ENCODE measurements at regions not wholly inside any gene's neighbourhood (a gene's known extent, or its start where the extent isn't known, plus 50 kb on each side); places are given as distances from the start of the nearest gene placed in this dataset.
"Not testable (repeated sequence)": the region's sequence is repeated elsewhere in the genome, so short reads cannot be mapped to it uniquely, and the experiment has no call there.

DNA sequence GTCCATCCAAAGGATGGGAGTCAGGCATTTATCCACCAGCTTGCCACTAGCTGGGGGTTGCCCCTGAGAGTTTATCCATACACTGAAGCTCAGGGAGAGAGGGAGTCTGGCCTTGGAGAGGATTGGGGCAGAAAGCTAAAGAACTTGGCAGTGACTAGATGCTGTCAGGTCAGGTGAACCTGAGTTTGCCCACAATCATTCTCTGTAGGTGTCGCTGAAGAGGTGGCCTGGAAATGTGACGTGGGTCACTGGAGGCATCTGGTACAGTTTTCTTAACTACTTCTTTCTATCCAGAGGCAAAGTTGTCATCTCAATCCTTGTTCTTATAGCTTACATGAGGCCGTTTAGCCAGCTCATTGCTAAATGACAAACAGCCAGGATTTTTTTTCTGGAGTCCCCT, 298.0 kb upstream of the CTNNB1 start:
- no peak for DNase-seq (ENCODE audit: low read depth)

- no peak for DNase-seq (ENCODE audit: low read depth)
These were observed 297.5 kb upstream of the CTNNB1 start for GRCh38 chr3:40901796-40902195.

- not testable (repeated sequence) for DNase-seq (ENCODE audit: low read depth)
These were observed 291.3 kb upstream of the CTNNB1 start for GRCh38 chr3:40907907-40908465.

DNA sequence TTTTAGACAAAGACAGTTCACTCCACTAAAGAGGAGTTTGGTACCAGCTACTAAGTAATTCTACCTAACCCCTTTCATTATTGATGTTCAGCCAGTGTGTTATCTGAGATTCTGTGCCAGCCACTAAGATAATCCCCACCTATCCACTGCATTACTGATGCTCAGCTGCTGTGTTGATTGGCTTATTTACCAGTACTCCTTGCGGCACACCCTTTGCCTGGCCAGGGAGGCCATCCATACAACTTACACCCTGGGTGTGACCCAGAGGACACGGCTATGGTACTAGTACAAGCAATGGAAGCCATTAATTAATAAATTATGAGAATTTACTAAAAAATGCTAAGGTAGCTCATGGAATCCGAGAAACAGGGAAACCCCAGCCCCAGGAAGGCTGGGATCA, 290.7 kb upstream of the CTNNB1 start:
- DNase-seq (ENCODE audit: low read depth): no peak

DNA sequence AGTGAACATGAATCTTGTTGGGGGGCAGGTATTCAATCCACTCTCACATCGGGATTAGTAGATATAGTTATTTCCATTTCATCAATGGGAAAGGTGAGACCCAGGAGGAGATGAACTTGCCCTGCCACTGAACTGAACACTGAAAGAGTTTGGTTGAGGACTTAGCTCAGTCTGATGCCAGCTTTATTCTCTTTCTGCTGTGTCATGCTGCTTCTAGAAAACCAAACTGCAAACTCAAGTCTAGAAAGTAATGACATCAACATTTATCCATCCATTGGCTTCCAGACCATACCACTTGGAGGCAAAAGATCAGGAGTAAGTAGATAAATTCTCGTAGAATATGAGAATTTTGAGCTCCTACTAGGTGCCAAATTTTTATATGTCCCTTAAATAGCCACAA, 288.0 kb upstream of the CTNNB1 start:
- DNase-seq (ENCODE audit: low read depth): no peak

GRCh38 chr3:40911928-40912327, 287.4 kb upstream of the CTNNB1 start:
- DNase-seq (ENCODE audit: low read depth): no peak

DNA sequence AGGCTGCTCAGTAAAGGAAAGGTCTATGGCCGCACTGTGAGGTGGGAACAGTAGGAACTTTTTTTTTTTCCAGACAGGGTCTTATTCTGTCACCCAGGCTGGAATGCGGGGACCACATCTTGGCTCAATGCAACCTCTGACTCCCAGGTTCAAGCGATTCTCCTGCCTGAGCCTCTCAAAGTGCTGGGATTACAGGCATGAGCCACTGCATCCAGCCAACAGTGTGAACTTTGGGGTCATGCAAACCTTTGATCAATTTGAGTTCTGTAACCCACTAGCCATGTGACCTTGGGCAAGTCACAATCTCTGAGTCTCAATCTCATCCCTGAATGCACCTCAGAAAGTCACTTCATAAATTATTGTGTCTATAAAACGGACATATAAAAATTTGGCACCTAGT, 286.8 kb upstream of the CTNNB1 start:
- DNase-seq (ENCODE audit: low read depth): no peak

DNA sequence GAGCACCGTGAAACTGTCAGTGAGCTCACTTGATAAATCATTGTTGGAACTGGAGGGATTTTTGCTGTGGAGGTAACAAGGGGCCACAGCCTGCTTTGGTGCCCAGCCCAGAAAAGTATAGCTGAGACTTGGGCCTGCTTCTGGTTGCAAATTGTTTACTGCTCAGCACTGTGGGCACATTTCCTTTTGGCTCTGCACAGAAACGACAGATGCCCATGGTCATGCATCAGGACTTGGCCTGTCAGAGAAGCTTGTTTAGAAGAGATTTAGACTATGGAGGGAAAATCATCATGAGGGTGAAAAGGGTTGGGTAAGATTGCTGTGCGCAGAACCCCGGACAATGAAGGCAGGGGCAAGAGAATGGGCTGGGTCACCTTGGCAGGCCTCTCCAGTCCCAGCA, 286.1 kb upstream of the CTNNB1 start:
- no peak for DNase-seq (ENCODE audit: low read depth)

- DNase-seq (ENCODE audit: low read depth): no peak
These were observed 285.7 kb upstream of the CTNNB1 start for GRCh38 chr3:40913641-40914040.

DNA sequence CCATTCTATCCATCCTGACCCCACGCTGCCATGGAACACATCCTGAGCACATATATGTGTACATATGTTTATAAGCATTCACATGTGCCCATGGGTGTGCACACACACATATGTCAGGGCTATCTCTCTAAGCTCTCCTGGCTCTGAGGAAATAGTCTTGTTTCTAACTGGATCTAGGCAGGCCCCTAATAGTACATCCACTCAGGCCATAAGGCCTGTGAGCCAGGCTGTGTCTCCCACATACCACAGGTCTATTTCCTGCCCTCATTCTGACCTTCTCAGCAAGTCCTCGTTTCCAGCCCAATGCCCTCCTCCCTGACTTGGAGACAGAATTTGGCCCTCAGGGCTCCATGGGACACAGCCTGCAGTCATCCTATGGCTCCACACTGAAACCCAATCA, 284.8 kb upstream of the CTNNB1 start:
- no peak for DNase-seq (ENCODE audit: low read depth)

GRCh38 chr3:40915346-40915865, 283.9 kb upstream of the CTNNB1 start:
- peak; percentile 53 for DNase-seq (ENCODE audit: low read depth)

DNA sequence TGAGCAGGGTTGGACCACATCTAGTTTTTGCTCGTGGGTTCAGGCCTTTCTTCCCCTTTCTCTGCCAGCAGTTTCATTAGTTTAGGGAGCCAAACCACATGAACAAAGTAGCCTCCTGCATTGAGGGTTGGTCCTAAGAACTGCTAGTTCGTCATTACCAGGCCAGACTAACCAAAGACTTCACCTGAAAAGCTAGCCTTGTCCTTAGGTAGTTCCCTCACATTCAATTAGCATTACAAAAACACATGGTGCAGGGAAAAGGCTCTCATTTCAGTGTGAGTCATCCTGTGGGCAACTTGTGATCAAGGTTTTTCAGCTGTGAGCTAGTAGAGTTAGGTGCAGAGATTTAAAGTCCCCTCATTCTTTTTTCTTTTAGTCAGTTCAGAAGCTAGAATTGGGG, 279.3 kb upstream of the CTNNB1 start:
- peak; percentile 68 for DNase-seq (ENCODE audit: low read depth)

DNA sequence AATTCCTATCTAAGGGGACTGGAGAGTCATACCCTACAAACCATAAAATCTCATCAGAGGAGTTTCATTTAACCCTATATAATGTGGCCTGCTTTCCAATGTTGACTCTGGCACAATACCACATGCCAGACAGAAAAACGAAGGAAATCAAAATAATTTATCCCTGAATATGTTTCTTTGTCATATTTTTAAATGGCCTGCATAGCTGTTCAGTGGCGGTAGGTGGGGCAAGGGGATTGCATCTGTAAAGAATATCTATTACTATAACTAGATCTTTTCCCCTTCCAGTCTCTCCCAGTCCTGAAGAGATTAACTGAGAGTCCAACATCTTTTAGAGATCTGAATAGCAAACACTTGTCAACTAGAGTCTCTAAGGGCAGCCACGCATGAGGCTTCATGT, 278.1 kb upstream of the CTNNB1 start:
- DNase-seq (ENCODE audit: low read depth): no peak

GRCh38 chr3:40923143-40923542, 276.2 kb upstream of the CTNNB1 start:
- no peak for DNase-seq (ENCODE audit: low read depth)

DNA sequence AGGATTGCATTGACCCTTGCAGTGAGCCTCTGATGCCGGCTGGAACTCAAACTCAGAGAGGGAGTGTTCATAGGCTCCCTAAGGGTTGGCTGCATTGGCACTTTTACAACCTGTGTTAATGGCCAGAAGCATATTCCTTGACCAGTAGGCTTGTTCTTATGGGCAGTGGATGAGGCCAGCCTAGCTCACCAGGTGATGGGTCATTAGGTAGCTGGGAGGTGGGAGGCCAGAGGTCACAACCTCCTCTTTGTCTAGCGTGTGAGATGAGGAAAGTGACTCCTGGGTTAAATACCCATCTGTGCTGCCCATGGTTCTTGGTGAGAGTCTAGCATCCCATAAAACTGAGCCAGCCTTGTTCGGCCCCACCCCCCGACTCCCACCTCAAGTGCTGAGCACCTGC, 275.7 kb upstream of the CTNNB1 start:
- DNase-seq (ENCODE audit: low read depth): no peak

DNA sequence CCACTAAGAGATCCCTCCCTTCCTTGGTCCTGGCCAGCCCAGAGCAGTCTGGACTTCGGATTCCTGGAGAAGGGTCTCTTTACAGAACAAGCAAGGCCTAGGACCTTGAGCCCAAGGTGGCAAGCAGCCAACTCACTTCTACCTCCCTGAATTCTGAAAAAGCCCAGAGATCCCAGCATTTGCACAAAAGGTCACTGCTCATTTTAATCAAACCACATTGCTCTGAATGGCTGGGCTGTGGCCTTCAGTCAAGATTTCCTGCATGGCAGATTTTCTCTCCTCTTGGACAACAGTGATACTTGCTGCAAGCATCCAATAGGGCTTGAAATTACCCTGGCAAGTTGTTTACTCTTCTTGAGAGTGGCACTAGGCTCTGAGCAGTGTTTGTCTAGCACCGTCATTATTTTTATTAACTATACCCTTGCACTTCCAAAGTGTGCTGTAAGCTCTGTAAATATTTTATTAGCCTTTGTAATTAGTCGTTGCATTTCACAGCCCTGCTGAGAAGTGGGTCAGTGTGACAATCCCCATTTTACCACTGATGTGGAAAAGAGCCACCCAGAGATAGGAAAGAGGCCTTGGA, 274.7 kb upstream of the CTNNB1 start:
- no peak for DNase-seq (ENCODE audit: low read depth)

GRCh38 chr3:40925231-40925630, 274.1 kb upstream of the CTNNB1 start:
- DNase-seq (ENCODE audit: low read depth): no peak

- peak; percentile 18 for DNase-seq (ENCODE audit: low read depth)
These were observed 269.2 kb upstream of the CTNNB1 start for GRCh38 chr3:40930131-40930538.

DNA sequence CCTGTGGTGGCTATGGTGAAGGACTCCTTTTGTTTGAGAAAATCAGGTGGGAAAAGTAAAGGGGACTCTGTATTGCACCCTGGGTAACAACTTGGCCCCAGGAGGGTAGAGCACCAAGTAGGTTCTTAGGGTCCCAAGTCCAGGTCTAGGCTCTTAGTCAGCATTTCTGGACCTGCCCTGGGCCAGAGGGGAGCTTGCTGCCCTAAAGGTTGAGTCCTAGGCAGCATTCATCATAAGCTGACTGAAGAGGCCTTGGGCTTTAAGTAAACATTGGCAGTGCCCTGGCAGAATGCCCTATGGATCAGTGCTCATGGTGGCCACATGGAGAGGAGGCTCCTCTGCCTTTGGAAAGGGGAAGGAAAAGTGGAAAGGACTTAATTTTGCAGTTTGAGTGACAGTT, 268.5 kb upstream of the CTNNB1 start:
- DNase-seq (ENCODE audit: low read depth): peak; percentile 36

- DNase-seq (ENCODE audit: low read depth): no peak
These were observed 260.7 kb upstream of the CTNNB1 start for GRCh38 chr3:40938591-40938990.

GRCh38 chr3:40939030-40939740, 260.1 kb upstream of the CTNNB1 start:
- peak; percentile 59 for DNase-seq (ENCODE audit: low read depth)

DNA sequence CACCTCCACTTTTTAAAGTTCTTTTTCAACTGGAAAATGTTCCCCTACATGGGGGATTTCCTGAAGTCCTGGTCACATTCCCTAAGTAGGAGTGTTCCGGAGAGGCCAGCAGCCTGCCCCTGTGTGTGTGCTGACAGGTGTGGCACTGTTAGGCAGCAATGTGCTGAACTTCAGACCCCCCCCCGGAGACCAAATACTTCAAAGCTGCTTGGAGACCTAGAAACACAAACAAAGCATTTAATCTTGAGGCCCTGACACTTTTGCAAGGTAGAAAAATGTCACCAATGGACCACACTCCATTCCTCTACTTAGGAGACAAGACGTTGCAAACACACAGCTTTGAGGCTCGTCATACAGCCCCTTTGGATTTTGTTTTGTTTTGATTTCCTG, 259.6 kb upstream of the CTNNB1 start:
- no peak for DNase-seq (ENCODE audit: low read depth)

- DNase-seq (ENCODE audit: low read depth): no peak
These were observed 258.7 kb upstream of the CTNNB1 start for GRCh38 chr3:40940651-40941050.

Measured in RPMI7951 (cell line).